Cerebellar cortex (tissue), 1 donor: ENCODE measurements at regions not wholly inside any gene's neighbourhood (a gene's known extent, or its start where the extent isn't known, plus 50 kb on each side); places are given as distances from the start of the nearest gene placed in this dataset.
"Not testable (repeated sequence)": the region's sequence is repeated elsewhere in the genome, so short reads cannot be mapped to it uniquely, and the experiment has no call there.

Source experiments
- DNase-seq: peaks from one replicate; pipeline ENCODE4 v3.0.0-alpha.2; 2015; ENCODE audit warnings: low spot score

DNA sequence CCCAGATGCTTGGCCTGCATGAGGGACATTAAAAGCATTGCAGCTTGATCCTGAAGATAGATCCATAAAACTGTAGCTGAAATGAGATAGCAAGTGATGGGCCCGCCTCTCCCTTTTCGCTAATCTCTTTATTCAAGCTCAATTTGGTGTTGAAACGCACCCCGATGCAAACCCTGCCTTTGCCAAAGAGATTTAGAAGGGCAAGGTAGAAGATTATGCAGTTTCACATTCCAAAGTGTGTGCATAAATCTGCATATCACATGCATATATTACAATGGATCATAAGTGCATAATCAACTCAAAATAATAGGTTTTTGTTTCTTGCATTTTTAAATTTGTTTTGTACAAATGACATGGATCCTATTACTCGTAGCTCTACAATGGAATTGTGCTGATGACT, 80.1 kb upstream of the SHANK2 start:
- DNase-seq: no peak

DNA sequence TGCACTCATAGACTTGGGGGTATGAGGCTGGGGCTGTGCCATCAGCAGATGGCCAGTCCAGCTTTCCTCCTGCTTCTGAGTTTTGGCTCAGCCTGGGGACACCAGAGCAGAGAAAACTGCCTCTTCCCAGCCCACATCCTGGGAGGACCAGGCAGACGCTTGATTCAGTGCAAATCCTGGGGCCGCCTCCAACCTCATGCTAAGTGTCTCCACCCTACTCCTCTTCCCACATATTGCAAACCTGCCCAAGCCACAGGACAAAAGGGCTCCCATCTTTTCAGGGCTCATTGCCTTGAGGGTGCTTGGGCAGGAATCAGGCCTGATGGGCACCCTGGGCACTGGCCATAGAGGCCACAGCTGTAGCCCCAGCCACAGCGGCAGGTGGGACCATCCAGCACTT, 79.7 kb upstream of the SHANK2 start:
- peak; percentile 12 for DNase-seq

DNA sequence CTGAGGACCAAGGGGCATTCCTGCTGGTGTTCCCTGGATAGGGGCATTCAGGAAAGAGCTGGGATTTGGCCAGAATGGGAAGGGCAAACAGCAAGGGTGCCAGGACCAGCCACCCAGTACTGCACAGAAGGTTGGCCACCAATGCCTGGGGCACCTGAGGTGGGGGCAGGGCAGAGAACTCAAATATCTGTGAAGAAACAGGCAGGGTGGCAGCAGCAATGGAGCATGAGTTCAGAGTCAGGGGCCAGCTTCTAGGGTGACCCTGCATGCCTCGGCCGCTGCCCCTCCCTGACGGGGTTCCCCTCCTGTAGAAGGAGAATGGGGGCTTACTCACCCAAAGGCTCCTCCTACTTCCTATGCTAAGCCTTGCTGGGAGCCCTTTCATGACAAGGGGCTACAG, 79.3 kb upstream of the SHANK2 start:
- no peak for DNase-seq

DNA sequence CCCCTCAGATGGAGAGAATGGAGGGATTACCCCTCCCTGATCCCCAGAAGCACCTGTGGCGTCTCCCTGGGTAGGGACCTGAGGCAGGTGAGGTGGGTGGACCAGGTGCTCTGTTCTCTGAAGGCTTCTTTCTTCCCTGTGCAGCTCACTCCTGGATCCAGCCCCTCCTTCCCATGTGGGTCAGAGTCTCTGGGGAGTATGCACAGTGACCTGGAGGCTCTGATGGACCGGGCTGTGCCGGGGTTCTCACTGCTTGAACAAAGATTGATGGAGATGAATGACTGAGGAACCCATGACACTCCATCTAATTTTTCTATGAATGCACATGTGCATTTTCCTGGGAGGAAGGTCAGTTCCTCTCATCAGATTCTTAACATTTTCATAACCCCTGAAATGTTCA, 78.6 kb upstream of the SHANK2 start:
- DNase-seq: no peak

DNA sequence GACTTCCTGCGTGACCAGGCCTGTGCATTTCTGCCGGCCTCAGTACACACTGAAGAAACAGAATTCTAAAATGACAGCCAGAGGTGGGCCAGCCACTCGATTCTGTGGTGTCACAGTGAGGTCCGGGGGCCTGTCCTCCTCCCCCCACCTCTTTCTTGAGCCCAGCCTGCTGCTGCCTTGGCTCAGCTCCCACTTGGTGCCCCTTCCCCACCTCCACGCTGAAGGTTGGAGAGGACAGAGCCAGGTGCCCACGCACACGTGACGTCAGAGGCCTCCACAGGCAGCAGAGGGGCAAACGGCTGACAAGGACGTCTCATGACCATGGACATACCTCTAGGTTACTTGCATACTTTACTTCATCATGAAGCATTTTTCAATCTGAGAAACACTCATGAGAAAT, 78.0 kb upstream of the SHANK2 start:
- no peak for DNase-seq

DNA sequence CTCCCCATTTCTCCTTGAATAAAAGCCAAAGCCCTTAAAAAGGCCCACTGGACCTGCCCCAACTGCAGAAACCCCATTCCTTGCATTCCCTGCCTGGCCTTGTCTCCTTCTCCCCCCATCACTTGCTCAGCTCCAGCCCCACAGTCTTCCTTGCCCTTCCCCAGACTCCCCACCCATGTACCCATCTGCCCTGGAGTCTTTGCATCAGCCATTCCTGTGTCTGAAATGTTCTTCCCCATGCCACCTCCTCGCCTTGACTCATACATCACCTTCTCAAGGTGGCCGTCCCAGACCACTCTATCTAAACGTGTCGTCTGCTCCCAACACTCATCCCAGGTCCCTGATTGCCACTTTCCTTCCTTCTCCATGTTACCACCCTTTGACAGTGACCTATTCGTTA, 77.4 kb upstream of the SHANK2 start:
- no peak for DNase-seq

DNA sequence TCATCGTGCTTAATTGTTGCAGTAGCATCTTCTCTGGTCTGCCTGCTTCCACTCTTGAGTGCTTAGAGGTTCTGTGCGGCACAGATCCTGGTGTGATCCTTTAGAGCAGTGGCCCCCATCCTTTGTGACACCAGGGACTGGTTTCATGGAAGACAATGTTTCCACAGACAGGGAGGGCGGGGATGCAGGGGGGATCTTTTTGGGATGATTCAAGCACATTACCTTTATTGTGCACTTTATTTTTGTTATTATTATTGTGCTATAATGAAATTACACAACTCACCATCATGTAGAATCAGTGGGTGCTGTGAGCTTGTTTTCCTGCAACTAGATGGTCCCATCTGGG, 76.8 kb upstream of the SHANK2 start:
- no peak for DNase-seq

DNA sequence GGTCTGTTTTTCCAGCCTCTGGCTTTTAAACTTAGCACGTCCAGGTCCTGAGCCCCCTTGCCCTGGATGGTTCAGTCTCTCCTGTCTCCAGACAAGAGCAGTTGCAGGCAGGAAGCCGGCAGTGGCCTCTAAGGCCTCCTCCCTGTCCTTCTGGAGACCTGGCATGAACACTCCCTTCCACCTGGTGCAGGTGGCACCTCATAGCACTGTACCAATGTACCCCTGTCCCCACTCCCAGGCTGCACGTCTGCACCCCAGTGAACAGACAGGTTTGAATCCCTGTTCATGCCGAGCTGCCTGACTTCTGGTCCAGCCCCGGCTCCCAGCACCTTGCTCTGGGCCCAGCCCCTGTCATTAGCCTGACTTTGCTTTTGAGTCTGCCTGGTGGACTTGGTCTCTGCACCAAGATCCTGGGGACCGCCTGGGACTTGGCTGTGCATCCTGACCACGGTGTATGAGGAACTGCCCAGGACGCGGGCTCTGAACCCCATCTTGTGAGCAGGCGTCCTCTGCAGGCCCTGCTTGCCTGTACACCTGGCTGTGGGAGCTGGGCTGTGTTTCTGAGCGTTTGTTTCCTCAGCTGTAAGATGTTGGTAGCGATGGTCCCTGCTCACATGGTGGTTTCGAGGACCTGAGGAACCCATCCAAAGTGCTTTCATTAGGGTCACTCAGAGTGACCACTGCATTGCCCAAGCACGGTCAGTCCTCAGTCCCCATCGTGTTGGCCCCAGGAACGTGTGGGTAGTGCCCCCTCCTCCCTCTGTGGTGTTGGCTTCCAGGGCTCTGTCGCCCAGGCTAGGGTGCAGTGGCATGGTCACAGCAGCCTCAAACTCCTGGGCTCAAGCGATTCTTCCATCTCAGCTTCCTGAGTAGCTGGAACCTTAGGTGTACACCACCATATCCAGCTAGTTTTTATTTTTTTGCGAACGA, 75.0 kb upstream of the SHANK2 start:
- no peak for DNase-seq

DNA sequence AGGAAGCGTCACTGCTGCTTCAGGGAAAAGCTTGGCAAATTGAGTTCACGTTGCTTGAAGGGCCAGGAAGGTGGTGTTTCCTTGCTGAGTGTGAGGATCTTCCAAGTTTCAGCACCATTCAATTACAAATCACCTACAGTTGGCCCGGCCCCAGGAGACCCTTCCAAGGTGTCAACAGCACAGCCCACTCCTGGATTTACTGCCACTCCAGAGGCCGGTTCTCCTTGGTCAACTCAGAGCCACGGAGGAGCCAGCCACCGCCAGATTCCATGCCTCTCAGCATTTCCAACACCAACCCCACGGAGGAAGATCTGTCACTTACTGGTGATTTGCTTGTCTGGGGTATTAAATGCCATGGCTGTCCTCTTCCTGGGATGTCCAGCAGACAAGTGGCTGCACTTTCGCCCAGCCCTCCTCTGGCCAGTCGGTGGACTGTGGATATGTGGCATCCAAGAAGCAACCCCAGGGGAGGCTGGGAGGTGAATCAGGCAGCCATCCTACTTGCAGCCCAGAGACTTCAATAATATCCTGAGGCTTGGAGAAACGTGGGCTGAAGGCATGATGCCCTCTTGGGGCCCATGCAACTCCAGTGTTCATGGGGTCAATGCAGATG, 74.1 kb upstream of the SHANK2 start:
- DNase-seq: no peak

DNA sequence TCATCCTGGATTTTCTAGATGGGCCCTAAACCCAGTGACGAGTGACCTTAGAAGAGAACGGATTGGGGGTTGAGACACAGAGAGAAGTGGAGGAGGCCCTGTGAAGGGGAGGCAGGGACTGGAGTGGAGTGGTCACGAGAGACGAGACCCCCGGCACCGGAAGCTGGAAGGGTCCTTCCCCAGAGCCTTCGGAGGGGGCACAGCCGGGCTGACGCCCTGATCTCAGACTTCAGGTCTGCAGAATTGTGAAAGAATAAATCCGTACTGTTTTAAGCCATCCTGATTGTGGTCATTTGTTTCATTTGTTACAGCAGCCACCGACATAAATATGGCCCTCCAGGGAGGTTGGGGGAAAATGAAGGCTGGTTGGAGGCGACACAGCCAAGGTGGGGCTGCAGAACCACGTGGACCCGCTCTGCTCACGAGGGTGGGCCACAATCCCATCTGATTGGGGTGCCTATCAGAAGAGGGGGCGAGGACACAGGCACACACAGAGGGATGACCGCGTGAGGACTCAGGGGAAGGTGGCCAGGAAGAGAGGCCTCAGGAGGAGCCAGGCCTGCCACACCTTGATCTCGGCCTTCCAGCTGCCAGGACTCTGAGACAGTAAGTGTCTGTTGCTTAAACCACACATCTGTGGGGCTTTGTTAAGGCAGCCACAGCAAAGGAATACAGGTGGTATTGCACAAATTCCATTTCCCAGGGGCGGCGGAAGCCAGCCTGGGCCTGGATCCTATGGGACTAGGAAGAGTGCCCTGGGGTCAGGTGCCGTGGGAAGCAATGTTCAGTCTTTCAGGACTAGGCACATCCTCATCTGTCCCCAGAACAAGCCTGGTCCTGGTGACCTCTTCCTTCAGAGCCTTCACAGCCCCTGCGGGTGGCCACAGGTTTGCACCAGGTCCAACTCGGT, 73.3 kb upstream of the SHANK2 start:
- no peak for DNase-seq

DNA sequence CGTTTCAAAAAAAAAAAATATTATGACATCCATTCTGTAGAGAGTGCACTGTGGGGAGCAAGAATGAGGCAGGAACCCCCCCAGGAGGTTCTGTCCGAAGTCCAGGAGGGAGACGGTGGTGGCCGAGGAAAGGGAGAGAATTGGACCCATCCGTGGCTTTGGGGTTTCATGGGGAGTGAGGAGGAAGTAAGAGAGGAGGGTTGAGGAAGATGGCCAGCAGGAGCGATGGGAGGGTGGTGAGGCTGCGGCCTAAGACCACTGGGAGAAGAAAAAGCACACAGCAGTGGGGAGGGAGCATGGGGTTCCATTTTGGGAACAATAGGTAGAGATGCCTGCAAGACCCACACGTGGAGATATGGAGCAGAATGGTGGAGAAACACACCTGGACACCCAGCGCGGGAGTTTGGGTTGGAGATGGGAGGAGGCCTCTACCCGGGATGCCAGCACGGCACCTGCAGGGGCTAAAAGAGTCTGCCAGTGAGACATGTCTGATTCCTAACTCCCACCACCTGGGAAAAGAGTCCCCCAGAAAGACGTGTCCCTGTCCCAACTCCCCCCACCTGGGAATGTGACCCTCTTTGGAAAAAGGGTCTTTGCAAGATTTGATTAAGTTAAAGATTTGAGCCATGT, 72.5 kb upstream of the SHANK2 start:
- no peak for DNase-seq

DNA sequence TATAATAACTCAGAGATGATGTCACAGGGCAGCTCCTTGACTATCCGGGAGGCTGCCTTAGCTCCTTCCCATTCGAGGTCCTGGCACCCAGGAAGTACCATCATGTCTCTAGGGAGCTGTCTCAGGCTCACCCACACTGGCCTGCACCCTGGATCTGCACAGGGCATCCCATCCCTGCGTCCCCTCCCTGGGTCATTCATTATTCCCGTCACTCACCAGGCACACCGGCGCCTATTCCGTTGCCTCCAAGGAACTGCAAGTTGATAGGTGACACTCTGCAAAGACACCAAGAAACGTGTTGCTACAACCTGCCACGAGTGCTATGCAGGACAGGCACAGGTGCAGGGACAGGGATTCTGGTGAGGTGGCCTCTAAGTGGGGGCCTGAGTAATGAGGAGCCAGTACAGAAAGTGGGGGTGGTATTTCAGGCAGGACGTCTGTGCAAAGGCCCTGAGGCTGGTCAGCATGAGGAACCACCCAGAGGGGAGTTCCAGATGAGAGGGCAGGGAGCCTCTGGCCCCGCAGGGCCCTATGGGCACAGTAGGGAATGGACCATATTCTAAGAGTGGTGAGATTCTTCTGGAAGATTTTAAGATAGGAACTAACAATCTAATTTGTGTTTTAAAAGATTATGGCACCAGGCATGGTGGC, 71.6 kb upstream of the SHANK2 start:
- DNase-seq: no peak

DNA sequence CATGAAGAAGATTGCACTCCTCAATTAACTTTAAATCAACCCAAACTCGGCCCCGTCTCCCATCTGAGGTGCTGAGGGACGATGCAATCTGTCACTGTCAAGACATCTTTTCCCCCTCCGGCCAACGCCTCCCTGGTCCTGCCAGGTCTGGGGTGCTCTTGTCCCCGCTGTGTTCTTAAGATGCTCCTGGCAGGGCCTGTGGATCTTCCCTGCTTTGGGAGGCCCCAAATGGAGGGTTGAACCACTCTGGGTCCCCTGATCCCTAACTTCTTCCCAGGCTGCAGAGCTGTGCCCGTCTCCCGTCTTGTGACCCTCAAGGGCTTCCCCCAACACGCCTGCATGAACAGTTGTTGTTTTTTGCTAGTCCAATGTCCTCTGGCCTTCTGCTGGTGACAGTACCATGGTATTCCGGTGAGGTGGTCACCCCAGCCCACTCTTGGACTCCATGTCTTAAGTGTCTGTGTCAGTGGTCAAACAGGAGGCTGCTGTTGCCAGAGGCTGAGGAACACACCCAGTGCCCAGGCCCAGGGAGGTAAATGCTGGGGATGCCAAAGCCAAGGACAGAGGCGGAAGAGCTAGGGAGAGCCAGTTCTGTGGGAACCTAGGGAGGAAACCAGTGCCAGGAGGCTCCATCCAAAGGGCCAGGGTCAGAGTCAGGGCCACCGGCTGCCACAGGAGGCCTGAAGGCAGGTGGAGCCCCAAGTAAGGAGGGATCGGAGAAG, 70.6 kb upstream of the SHANK2 start:
- DNase-seq: no peak

DNA sequence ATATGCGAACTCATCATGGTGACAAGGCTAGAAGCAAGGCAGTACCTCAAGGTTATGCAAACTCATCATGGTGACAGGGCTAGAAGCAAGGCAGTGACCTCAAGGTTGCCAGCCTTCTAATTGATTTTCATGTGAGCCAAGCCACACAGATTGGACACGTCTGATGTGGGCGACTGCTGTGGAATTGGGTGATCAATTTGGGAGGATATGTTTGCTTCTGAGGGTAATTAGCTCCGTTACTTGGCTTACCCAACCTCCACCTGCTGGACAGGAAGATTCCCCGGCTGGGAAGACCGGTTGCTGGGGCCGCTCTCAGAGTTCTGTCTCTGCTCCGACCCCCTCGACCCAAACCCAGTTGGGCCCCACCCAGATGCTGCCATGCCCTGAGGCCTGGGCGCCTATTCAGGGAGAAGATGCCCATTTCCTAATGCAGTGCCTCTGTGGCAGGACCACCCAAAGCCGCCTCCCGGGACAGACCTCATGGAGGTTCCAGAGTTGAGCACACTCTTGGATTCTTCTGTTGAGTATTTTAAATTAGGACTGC, 69.9 kb upstream of the SHANK2 start:
- DNase-seq: no peak

DNA sequence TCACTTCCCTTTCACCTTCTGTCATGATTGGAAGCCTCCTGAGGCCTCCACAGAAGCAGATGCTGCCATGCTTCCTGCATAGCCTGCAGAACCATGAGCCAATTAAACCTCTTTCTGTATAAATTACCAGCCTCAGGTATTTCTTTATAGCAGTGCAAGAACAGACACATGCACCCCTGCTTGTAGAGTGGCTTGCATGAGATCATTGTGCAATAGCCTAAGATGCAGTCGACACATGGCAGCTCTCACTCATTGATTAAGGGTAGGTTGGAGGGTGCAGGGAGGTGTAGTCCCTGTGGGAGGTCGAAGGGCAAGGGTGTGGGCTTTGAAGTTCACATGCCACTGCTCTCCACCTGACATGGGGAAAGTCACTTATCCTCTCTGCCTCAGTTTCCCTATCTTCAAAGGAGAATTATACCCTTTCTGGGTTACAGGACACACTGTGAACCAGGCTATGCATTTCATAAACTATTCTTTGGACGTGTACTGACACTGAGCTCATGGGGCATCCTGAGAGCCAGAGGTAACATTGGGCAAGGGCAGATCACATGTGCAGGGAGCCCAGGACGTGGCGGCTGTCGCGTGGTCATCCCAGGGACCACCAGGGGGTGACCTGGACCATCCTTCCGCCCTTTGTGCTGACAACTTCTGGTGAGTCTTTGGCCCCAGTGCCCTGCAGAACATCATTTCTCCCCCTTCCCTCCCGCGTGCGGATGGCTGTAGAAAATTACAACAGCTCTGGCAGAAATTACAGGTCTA, 69.2 kb upstream of the SHANK2 start:
- no peak for DNase-seq

DNA sequence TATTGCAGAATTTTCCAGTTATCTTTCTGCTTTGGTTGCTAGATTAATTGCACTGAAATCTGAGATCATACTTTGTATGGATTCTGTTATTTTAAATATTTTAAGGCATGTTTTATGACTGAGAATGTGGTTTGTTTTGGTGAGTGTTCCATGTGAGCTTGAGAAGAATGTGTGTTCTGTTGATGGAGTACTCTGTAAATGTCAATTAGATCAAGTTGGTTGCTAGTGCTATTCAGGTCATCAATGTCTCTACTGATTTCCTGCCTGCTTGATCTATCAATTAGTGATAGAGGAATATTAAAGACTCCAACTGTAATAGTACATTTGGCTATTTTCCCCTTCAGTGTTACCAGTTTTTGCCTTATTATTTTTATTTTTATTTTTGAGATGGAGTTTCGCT, 64.3 kb upstream of the SHANK2 start:
- no peak for DNase-seq

DNA sequence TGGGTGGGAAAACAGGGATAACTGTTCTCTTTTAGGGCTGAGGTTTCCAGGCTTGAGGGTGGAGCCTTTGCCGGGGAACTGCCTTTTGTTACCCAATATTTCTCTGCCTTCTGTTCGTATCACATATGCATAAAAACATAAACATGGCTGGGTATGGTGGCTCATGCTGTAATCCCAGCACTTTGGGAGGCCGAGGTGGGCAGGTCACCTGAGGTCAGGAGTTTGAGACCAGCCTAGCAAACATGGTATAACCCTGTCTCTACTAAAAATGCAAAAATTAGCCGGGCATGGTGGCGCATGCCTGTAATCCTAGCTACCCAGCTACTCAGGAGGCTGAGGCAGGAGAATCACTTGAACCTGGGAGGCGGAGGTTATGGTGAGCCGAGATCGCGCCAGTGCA, 60.2 kb upstream of the SHANK2 start:
- not testable (repeated sequence) for DNase-seq

DNA sequence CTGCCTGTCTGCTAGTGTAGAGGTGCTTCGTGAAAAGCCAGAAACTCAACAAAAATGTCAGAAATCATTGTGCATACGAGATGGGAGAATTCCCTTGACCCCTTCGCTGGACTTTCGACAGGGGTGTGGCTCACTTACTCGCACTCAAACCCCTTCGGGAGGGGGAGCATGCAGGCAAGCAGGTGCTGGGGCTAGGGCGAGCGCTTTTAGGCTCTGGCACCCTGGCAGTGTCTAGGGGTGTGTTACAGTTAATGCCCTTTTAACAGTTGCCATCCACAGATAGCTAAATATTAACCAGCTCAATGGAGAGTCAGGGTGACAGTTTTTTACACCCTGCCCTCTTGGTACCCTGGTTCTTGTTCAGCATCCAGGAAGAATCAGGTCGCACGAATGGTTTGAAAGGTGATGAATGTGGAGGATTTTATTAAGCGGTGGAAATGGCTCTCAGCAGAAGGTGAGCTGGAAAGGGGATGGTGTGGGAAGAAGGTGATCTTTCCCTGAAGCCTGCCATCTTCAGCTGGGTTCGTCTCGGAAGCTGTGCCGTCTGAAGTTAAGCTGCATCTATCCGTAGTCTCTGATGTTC, 59.6 kb upstream of the SHANK2 start:
- no peak for DNase-seq

DNA sequence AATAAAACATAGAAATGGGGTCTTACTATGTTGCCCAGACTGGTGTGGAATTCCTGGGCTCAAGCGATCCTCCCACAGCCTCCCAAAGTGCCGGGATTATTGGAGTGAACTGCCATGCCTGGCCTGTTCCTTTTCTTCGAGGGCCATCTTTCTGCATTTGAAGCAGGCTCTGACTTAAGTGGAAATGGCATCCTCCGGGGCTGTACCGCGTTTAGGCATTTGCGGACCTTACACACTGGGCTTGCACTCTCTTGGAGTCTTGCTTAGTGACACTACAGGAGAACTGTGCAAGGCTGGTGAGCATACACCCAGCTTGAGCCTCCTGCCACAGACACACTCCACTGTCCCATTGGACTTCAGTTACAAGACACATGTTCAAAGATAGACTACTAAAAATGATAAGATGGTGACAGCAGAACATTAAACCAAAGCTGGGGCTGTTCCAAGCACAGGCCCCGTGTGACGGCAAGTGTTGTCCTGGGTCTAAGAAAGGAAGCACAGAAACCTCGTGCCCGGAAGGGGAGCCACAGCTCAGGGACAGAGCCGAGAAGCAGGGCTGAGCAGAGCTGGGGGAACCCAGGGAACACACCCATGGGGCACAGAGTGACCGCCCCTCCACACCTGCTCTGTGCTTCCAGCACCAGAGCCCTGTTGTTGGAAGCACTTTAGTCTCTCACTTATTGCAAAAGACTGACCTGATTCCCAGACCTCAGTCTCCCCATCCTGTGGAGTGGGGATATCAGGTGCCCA, 59.0 kb upstream of the SHANK2 start:
- no peak for DNase-seq
